GM19239 (cell line): ENCODE measurements at regions not wholly inside any gene's neighbourhood (a gene's known extent, or its start where the extent isn't known, plus 50 kb on each side); places are given as distances from the start of the nearest gene placed in this dataset.

Source experiments
- DNase-seq: peaks from one replicate; pipeline ENCODE4 v3.0.0; 2011; ENCODE audit warnings: low spot score; ENCODE audit not compliant: insufficient read length
- FAIRE-seq: peaks from 2 replicates; lab custom pipeline; 2011; peaks lifted over from hg19 to GRCh38; lab: Jason Lieb, UNC

DNA sequence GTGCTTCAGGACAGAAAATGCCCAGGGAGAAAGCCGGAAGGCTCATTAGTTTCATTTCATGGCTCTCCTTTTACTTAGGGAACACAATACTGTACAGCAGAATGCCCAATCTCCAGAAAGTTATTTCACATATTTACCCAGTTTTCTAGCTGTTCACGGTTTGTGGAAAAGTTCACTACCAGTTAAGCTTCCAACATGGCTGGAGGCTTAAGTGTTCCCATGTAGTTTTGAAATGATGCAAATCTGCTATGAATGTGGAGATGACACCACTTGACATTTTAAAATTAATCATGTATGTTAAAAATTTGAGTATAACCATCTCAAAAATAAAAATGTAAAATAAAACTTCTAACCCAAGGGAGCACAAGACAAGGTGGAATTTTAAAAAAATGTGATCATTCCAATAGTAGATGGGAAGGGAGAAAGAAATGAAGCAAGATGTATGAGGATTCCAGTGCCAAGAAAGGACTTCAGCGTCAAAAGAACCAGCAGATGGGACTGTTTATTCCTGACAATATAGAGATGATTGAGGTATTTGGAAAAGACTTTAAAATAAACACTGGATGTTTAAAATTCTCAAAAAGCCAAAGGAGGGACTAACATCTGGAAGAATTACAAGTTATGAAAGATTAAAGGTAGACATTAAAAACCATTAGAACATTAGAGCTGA is 60.9 kb upstream of the OSR1 start:
- FAIRE-seq (no peak), DNase-seq (no peak)

DNA sequence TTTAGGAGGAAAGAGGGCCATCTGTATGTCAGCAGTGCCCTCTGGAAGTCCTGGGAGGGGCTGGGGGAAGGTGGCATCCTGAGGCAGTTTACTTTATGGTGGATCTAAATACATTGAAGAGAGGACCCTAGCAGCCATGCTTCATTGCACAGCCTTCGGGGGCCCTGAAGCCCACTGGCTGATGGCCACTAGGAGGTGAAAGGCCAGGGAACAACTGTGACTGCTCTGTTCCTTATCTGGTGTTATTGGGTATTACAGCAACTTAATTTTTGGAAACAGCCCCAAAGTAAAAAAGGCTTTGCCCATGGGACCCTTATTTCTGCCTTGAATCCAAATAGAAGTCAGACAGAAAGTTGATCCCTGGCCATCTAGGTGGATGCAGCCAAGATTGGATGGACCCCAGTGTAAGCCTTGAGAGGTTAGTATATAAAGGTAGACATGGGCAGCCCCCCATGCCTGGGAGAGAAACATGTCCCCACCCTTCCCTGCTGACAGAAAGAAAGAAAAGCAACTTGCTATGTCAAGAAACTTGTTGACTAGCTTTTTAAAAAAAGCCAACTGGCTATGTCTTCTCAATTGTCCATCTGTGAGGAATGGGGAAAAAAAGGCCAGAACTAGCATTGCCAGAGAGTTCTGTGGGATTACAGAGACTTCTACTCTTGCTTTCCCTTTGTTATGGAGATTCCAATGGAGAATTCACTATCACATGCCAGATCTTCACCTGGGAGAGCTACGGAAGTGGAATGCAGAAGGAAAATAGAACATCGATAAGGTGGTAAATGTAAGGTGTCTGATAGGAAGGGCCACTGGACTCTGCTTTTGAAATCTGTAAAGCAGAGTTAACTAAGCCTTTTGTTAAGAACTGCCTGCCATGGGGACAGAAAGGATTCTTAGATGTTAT is 58.6 kb upstream of the OSR1 start:
- no peak for FAIRE-seq
- no peak for DNase-seq

DNA sequence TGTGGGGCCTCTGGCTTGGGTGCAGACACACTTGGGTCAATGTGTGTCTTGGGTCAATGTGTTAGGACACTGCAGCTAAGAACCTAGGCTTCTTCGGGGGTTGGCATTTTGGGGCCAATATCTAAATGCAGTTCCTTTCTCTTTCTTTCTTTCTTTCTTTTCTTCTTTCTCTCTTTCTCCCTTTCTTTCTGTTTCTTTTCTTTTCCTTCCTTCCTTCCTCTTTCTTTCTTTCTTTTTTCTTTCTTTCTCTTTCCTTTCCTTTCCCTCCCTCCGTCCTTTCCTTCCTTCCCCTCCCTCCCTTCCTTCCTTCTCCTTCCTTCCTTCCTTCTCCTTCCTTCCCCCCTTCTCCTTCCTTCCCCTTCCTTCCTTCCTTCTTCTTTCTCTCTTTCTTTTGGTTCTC is 57.7 kb upstream of the OSR1 start:
- no peak for FAIRE-seq

DNA sequence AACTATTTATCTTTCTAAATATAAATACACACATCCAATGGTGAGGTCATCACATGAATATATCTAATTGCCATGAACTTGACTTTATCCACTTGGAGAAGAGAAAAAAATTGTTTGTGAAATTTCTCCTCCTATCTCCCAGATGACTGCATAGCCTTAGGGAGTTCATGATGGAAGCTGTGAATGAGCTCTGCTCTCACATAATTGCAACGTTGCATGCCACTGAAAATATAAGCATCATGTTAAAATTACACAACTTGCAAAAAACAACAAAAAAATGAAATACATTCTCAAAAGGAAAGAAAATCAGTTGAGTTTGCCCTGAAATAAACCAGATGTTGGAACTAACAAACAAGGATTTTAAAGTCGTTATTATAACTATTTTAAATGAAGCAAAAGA is 50.6 kb upstream of the OSR1 start:
- no peak for FAIRE-seq
- no peak for DNase-seq

More for the DNA sequence above, 57.7 kb upstream of the OSR1 start:
- DNase-seq = no peak

DNA sequence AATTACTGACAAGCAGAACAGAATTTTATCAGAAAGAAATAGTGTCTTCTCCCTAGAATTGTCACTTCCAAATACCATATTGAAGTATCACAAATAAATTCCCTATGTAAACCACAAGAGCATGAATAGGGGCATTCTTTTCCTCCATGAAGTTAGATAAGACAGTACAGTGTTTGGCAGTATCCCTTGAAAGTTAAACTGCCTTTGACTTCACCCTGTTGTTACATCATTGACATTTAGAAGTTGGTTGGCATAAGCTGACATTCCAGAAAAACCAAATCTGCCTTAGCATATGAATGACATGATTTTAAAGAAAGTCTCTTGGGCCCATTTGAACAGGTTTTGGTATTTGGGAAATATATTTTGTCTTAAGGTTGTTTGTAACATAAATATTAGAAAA is 50.2 kb upstream of the OSR1 start:
- FAIRE-seq (no peak), DNase-seq (no peak)
